ENCODE measurements at regions not wholly inside any gene's neighbourhood (a gene's known extent, or its start where the extent isn't known, plus 50 kb on each side); places are given as distances from the start of the nearest gene placed in this dataset.
"Not testable (repeated sequence)": the region's sequence is repeated elsewhere in the genome, so short reads cannot be mapped to it uniquely, and the experiment has no call there.

DNA sequence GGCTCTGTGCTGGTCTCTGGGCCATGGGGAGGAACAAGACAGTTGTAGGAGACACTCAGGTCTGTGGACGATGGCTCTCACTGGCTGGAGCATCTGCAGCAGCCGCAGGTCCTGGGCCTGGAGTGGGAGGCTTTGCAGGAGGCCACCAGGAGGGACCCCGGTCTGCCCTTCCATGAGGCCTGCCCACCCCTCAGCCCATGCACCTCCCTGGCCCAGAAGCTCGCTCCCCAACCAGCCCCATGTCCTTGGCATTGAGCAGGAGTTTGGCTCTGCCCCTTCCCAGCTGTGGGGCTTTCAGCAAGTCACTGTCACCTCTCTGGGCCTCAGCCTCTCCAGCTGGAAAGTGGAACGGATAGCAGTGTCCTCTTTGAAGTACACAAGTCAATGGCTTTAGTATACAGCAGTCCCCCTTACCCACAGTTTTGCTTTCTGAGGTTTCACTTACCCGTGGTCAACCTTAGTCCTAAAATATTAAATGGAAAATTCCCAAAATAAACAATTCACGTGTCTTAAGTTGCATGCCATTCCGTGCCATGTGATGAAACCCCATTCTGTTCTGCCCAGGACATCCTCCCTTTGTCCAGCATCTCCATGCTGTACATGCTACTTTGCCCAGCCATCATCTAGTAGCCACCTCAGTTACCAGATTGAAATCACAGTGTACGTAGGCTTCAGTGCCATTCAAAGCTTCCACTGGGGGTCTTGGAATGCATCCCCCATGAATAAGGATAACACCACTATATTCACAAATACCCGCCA lies 104.0 kb downstream of the CPZ start:
- no peak for DNase-seq

- no peak for DNase-seq
Observed at GRCh38 chr4:8695237-8696219, 103.0 kb downstream of the CPZ start.

- no peak for DNase-seq
Observed at GRCh38 chr4:8694651-8695151, 102.1 kb downstream of the CPZ start.

DNA sequence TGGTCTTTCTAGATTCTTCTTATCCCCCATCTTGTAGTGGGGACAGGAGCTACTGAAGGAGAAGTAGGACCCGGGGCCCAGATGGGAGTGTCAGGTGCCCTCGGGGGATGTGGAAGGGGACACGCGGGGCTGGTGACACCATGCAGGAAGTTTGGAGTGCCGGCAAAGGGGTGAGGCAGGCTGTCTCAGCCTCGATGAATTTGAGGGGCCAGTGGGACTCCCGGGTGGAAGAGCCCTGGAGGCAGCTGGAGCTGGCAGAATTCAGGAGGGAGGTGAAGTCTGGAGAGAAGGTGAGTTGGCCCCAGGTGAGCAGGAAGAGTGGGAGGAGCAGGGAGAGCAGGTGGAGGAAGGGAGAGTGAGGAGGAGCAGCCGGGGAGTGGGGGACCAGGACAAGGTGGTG lies 101.7 kb downstream of the CPZ start:
- DNase-seq, result peak in 1 of 2 donors; percentile 3

DNA sequence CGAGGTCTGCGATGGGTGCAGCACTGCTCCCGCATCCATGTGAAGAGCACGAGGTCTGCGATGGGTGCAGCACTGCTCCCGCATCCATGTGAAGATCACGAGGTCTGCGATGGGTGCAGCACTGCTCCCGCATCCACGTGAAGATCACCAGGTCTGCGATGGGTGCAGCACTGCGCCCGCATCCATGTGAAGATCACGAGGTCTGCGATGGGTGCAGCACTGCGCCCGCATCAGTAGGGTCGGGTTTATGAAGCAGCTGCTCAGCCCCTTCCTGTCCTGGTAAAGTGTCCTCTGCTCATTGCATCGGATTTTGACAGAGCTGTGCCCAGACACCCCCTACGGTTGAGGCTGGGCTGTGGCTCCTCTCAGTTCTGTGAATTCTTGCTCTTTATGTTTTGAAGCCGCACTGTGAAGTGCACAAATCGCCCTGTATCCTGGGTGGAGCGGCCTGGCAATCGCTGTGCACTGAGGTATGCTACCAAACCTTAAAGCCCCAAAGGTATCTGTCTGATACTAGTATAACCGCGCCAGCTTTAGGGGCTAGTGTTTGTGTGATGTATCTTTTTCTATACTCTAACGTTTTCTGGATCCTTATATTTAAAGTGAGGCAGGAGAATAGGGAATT lies 98.7 kb downstream of the CPZ start:
- DNase-seq, result no peak

DNA sequence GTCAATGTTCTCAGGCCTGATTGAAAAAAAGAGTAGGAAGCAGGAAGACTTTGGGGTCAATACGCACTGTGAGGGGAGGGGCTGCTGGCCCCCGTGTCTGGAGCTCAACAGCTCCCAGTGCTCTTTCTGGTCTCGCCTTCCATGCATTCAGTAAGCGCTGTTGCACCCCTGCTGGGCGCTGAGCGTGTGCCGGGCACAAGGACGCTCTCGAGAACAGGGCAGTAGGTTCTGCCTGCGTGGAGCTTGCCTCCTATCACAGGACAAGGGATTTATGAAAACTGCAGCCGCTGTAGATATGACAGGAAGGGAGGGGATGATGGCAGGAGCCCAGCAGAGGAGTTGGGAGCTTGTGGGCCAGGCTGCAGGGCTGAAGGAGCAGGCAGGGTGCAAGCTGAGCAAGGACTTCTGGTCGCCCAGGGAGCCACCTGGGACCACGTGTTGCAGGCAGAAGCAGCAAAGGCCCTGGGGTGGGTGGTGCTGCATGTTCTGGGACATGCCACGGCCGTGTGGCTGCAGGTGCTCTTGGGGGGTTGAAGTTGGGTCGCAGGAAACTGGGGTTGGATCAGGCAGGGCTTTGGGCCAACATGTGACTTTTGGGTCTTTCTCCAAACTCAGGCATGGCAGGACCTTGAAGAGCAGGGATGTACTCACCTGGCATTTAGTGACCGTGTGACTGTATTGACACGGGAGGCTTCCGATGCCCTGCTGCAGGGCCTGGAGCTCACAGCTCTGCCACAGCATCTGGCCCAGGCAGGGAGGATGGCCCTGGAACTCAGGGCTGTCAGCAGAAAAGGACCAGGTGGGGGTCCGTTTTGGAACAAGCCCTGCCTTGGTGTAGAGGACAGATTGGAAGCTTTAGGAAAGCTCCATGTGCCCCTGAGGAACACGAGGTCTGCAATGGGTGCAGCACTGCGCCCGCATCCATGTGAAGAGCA lies 97.9 kb downstream of the CPZ start:
- DNase-seq, result no peak

DNA sequence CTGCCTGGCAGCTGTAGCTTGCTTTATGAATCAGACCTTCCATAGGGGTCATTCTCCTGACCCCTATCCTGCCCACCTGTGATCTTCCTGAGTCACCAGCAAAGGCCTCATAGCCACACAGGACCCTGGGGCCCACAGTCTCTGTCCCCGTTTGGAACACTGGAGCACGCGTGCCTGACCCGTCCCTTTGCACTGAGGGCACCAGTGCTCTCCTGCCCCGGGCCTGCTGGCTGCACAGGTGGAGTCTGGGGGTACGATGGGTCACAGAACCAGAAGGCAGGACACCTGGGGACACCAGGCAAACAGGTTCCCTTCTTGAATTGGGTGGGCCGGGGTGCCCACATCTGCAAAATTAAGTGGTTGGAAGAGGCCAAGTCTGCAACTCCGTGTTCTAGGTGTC lies 97.2 kb downstream of the CPZ start:
- DNase-seq, result no peak

DNA sequence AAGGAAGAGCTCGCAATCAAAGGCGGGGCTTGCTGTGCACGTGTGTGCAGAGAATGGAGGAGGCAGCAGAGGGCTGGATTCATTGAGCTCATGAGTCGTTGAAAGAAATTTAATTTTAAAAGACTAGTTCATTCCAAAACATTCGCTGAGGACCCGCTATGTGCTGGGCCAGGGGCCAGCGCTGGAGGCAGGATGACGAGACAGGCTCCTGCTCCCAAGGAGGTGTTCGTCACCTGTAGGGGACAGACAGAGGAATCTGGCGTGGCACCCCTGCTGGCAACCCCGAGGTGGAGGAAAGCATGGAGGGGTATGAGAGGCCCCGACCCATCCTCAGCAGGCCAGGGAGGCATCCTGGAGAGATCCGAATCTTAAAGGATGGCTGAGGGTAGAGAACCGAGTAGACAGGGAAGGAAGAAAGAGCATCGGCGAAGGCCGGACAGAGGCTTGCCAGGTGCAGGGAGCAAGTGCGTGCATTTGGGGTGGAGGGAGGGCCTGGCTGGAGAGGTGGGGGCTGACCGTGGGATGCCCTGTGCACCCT lies 96.4 kb downstream of the CPZ start:
- DNase-seq, result no peak

- DNase-seq, result peak in 1 of 2 donors; percentile 47
Observed at GRCh38 chr4:8688041-8688907, 95.7 kb downstream of the CPZ start.

- DNase-seq, result no peak
Observed at GRCh38 chr4:8687083-8687482, 94.5 kb downstream of the CPZ start.

GRCh38 chr4:8685831-8686230 lies 93.3 kb downstream of the CPZ start:
- no peak for DNase-seq

- no peak for DNase-seq
Observed at GRCh38 chr4:8683462-8683861, 90.9 kb downstream of the CPZ start.

DNA sequence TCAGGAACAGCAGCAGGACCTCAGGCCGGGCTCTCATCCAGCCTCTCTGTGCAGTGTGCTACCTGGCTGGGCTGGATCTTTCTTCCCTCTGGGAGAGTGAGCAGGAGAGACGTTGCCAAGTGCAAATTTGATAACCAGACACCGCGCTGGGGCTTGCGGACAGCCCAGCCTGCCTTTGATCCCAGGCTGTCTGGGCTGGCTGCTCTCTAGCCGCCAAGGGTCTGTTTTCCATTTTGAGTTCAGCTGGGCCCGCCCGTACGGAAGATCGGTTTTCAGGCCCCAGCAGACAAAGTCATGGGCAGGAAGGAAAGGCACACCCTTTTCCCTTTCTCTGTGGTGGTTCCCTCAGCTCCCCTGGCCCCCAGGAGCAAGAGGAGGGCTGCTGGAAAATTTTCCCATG lies 90.2 kb downstream of the CPZ start:
- no peak for DNase-seq

- no peak for DNase-seq
Observed at GRCh38 chr4:8682296-8682695, 89.7 kb downstream of the CPZ start.

DNA sequence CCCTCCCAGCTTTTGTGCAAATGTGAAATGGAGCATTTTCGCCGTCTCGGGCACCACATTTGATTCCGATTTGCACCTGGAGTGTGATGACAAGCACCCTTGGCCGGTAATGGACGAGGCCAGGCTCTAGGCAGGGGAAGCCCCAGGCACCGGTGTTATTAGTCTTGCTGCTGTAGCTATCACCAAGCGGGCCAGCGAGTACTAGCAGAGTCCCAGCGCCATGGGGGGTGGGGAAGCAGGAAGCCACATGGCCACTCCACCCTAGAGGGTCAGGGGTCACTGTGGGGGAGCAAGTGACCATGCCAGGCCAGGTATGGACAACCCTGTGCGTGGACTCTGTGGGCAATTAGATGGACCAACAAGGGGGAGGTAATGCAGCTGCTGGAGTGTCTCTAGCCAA lies 88.8 kb downstream of the CPZ start:
- DNase-seq, result no peak

GRCh38 chr4:8679032-8679431 lies 86.5 kb downstream of the CPZ start:
- DNase-seq, result no peak

- DNase-seq, result no peak
Observed at GRCh38 chr4:8676676-8677075, 84.1 kb downstream of the CPZ start.

GRCh38 chr4:8675906-8676305 lies 83.3 kb downstream of the CPZ start:
- no peak for DNase-seq

DNA sequence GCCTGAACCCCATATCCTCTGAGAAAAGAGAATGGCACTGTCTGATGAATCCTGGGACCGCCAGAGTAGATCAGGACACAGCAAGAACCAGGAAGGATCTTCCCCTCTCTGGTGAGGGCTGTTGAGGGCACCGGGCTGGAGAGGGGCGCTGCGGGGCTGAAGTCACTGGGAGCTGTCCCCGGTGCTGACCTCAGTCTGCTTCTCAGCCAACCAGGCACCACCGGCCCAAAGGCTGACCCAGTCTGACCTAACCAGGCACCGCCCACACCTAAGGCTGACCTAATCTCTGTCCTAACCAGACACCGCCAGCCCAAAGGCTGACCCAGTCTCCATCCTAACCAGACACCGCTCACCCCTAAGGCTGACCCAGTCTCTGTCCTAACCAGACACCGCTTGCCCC lies 82.8 kb downstream of the CPZ start:
- DNase-seq, result no peak

DNA sequence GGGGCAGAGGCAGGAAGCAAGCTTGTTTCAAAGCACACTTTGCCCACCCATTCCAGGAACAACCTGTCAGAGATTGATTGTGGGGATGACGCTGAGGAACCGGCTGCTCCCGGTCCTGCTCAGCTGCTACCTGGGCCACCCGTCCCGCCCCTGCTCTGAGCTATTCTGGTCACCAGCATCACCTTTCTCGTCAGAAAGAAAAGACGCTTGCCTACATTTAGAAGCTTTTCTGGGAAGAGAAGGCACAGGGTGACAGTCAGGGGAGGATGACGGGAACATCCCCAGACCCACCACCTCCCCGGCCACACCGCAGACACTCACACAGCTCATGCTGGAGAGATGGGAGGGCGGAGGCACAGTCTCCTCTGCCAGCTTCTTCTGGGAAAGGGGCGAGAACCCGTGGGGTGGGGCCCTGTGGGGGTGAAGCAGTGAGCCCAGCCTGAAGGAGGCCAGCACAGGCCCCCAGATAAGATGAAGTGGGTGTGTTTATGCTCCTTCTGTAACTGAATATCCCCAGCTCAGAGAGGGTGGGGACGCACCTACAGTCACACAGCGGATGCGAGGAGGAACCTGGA lies 81.8 kb downstream of the CPZ start:
- DNase-seq, result no peak

- not testable (repeated sequence) for DNase-seq
Observed at GRCh38 chr4:8673106-8673505, 80.5 kb downstream of the CPZ start.
